HEK293 (cell line): ENCODE measurements at regions not wholly inside any gene's neighbourhood (a gene's known extent, or its start where the extent isn't known, plus 50 kb on each side); places are given as distances from the start of the nearest gene placed in this dataset.

Experiments
- CTCF ChIA-PET: fragments of 350-600 bp; formaldehyde crosslinking; extraction: SDS; loops from one replicate; lab custom pipeline; 2021; ENCODE audit warnings: antibody characterized with exemption; lab: Yijun Ruan, JAX
- POLR2A ChIA-PET: fragments of 300-600 bp; formaldehyde crosslinking; extraction: SDS; loops from one replicate; lab custom pipeline; 2020; ENCODE audit warnings: antibody characterized with exemption, inconsistent platforms; lab: Yijun Ruan, JAX
- H3K27ac ChIP-seq: fragments of 200-500 bp; sonication (Bioruptor generic); 2 replicates; pipeline ENCODE4 v1.5.1; 2014; ENCODE audit warnings: low read depth, low read length, control low read depth, inconsistent platforms; ENCODE audit errors: extremely low read depth
- H3K36me3 ChIP-seq, 2 experiments: fragments of 200-500 bp in 1 of 2; sonication (Bioruptor generic) in 1 of 2; 1 replicate in 1 of 2; 2 replicates in 1 of 2; pipeline ENCODE4 v1.5.1; 2014 to 2017; ENCODE audit warnings: inconsistent platforms in 2 of 2, low read length in 2 of 2; ENCODE audit not compliant: control insufficient read depth in 2 of 2, insufficient read depth in 1 of 2
- H3K4me1 ChIP-seq: fragments of 200-500 bp; sonication (Bioruptor generic); 2 replicates; pipeline ENCODE4 v1.5.1; 2014; ENCODE audit warnings: mild to moderate bottlenecking, low read length, inconsistent platforms; ENCODE audit not compliant: control insufficient read depth, insufficient read depth
- H3K4me3 ChIP-seq: 2 replicates; pipeline ENCODE4 v1.5.1; 2011; ENCODE audit warnings: low read depth, mild to moderate bottlenecking, control low read depth, low read length, moderate library complexity
- H3K9me3 ChIP-seq: fragments of 200-500 bp; sonication (Bioruptor generic); 2 replicates; pipeline ENCODE4 v1.5.1; 2014; ENCODE audit warnings: low read depth, low read length, inconsistent platforms; ENCODE audit not compliant: control insufficient read depth, insufficient read depth
- GLI2 ChIP-seq: fragments of 450-650 bp; formaldehyde crosslinking; IDR thresholded peaks from 2 replicates; pipeline ENCODE4; 2017; ENCODE audit warnings: missing biosample characterization, missing genetic modification characterization, low read depth, borderline replicate concordance
- IKZF3 ChIP-seq: fragments of 450-650 bp; IDR thresholded peaks from 2 replicates; pipeline ENCODE4 v1.5.0; 2018; ENCODE audit warnings: missing biosample characterization, mild to moderate bottlenecking, missing genetic modification characterization, moderate library complexity
- KLF16 ChIP-seq: fragments of 450-650 bp; formaldehyde crosslinking; IDR thresholded peaks from 2 replicates; pipeline ENCODE4 v1.5.1; 2017; ENCODE audit warnings: missing biosample characterization, missing genetic modification characterization
- KLF9 ChIP-seq: fragments of 450-650 bp; formaldehyde crosslinking; IDR thresholded peaks from 2 replicates; pipeline ENCODE4 v1.5.1; 2016; ENCODE audit warnings: missing biosample characterization, missing genetic modification characterization, low read depth
- ZBTB26 ChIP-seq: fragments of 450-650 bp; formaldehyde crosslinking; optimal IDR thresholded peaks from 2 replicates; pipeline ENCODE3; 2016; ENCODE audit warnings: missing biosample characterization, mild to moderate bottlenecking, missing genetic modification characterization
- ZBTB8A ChIP-seq: fragments of 450-650 bp; formaldehyde crosslinking; IDR thresholded peaks from 2 replicates; pipeline ENCODE4 v1.5.1; 2016; ENCODE audit warnings: missing biosample characterization, missing genetic modification characterization
- ZNF114 ChIP-seq: fragments of 450-650 bp; formaldehyde crosslinking; IDR thresholded peaks from 2 replicates; pipeline ENCODE4 v1.5.0; 2017; ENCODE audit warnings: missing biosample characterization, missing genetic modification characterization
- ZNF174 ChIP-seq: fragments of 450-650 bp; formaldehyde crosslinking; IDR thresholded peaks from 2 replicates; pipeline ENCODE4 v1.5.0; 2017; ENCODE audit warnings: missing biosample characterization, mild to moderate bottlenecking, missing genetic modification characterization
- ZNF239 ChIP-seq: fragments of 450-650 bp; formaldehyde crosslinking; IDR thresholded peaks from 2 replicates; pipeline ENCODE4 v1.5.1; 2016; ENCODE audit warnings: missing biosample characterization, missing genetic modification characterization
- ZNF292 ChIP-seq: fragments of 450-650 bp; formaldehyde crosslinking; IDR thresholded peaks from 2 replicates; pipeline ENCODE4 v1.5.1; 2016; ENCODE audit warnings: low read depth, missing biosample characterization, missing genetic modification characterization, borderline replicate concordance
- ZNF350 ChIP-seq: fragments of 450-650 bp; formaldehyde crosslinking; IDR thresholded peaks from 2 replicates; pipeline ENCODE4 v1.5.0; 2017; ENCODE audit warnings: missing biosample characterization, mild to moderate bottlenecking, missing genetic modification characterization
- ZNF366 ChIP-seq: fragments of 450-650 bp; formaldehyde crosslinking; conservative IDR thresholded peaks from 2 replicates; pipeline ENCODE4 v1.5.1; 2016; ENCODE audit warnings: missing biosample characterization, missing genetic modification characterization
- ZNF37A ChIP-seq: fragments of 450-650 bp; IDR thresholded peaks from 2 replicates; pipeline ENCODE4 v1.5.1; 2018; ENCODE audit warnings: missing biosample characterization, missing genetic modification characterization
- ZNF426 ChIP-seq: fragments of 450-650 bp; formaldehyde crosslinking; IDR thresholded peaks from 2 replicates; pipeline ENCODE4 v1.5.1; 2017; ENCODE audit warnings: missing biosample characterization, missing genetic modification characterization, mild to moderate bottlenecking, inconsistent platforms, moderate library complexity
- ZNF544 ChIP-seq: fragments of 450-650 bp; formaldehyde crosslinking; IDR thresholded peaks from 2 replicates; pipeline ENCODE4 v1.5.0; 2017; ENCODE audit warnings: missing biosample characterization, missing genetic modification characterization
- ZNF610 ChIP-seq: fragments of 450-650 bp; formaldehyde crosslinking; IDR thresholded peaks from 2 replicates; pipeline ENCODE4 v1.5.1; 2016; ENCODE audit warnings: missing biosample characterization, missing genetic modification characterization, borderline replicate concordance
- ZNF626 ChIP-seq: fragments of 450-650 bp; sonication (Bioruptor Pico); formaldehyde crosslinking; IDR thresholded peaks from 2 replicates; pipeline ENCODE4 v1.5.1; 2018; ENCODE audit warnings: missing biosample characterization, missing genetic modification characterization, inconsistent platforms
- ZNF701 ChIP-seq: fragments of 450-650 bp; formaldehyde crosslinking; IDR thresholded peaks from 2 replicates; pipeline ENCODE4 v1.5.1; 2016; ENCODE audit warnings: missing biosample characterization, missing genetic modification characterization
- ZNF747 ChIP-seq: fragments of 450-650 bp; formaldehyde crosslinking; IDR thresholded peaks from 2 replicates; pipeline ENCODE4 v1.5.1; 2016; ENCODE audit warnings: missing biosample characterization, missing genetic modification characterization
- ZNF837 ChIP-seq: fragments of 450-650 bp; formaldehyde crosslinking; IDR thresholded peaks from 2 replicates; pipeline ENCODE4 v1.5.1; 2016; ENCODE audit warnings: missing biosample characterization, missing genetic modification characterization
- TF ChIP-seq, protein P1 (sequence below): fragments of 450-650 bp; formaldehyde crosslinking; IDR thresholded peaks from 2 replicates; pipeline ENCODE4 v1.5.1; 2017; ENCODE audit warnings: missing biosample characterization, missing genetic modification characterization
- TF ChIP-seq, protein P2 (sequence below): fragments of 450-650 bp; formaldehyde crosslinking; IDR thresholded peaks from 2 replicates; pipeline ENCODE4 v1.5.1; 2016; ENCODE audit warnings: missing biosample characterization, missing genetic modification characterization, low read depth
- TF ChIP-seq, protein P3 (sequence below): fragments of 450-650 bp; formaldehyde crosslinking; IDR thresholded peaks from 2 replicates; pipeline ENCODE4 v1.5.1; 2016; ENCODE audit warnings: missing biosample characterization, missing genetic modification characterization

GRCh38 chr6:62711750-62712149 is 425.7 kb upstream of the KHDRBS2 start:
- no peak overlapping the region for H3K27ac ChIP-seq
- H3K36me3 ChIP-seq: no peaks in the 10 kb centered on the region
- H3K4me1 ChIP-seq: no peaks in the 10 kb centered on the region
- TF ChIP-seq ZNF174 (tag by site-specific recombination) (no peak), ZNF350 (tag by site-specific recombination) (no peak), ZNF366 (tag by site-specific recombination) (no peak), ZNF426 (no peak), IKZF3 (tag by site-specific recombination) (no peak), ZNF544 (tag by site-specific recombination) (no peak), ZNF747 (tag by site-specific recombination) (no peak), KLF9 (tag by site-specific recombination) (no peak), KLF16 (tag by site-specific recombination) (no peak), ZBTB8A (no peak), ZNF239 (no peak), ZNF610 (tag by site-specific recombination) (no peak), ZNF292 (no peak), ZNF114 (no peak), ZNF37A (tag by site-specific recombination) (no peak)
- TF ChIP-seq, protein P1, sequence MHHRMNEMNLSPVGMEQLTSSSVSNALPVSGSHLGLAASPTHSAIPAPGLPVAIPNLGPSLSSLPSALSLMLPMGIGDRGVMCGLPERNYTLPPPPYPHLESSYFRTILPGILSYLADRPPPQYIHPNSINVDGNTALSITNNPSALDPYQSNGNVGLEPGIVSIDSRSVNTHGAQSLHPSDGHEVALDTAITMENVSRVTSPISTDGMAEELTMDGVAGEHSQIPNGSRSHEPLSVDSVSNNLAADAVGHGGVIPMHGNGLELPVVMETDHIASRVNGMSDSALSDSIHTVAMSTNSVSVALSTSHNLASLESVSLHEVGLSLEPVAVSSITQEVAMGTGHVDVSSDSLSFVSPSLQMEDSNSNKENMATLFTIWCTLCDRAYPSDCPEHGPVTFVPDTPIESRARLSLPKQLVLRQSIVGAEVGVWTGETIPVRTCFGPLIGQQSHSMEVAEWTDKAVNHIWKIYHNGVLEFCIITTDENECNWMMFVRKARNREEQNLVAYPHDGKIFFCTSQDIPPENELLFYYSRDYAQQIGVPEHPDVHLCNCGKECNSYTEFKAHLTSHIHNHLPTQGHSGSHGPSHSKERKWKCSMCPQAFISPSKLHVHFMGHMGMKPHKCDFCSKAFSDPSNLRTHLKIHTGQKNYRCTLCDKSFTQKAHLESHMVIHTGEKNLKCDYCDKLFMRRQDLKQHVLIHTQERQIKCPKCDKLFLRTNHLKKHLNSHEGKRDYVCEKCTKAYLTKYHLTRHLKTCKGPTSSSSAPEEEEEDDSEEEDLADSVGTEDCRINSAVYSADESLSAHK (tag by site-specific recombination): no peak
- TF ChIP-seq, protein P2, sequence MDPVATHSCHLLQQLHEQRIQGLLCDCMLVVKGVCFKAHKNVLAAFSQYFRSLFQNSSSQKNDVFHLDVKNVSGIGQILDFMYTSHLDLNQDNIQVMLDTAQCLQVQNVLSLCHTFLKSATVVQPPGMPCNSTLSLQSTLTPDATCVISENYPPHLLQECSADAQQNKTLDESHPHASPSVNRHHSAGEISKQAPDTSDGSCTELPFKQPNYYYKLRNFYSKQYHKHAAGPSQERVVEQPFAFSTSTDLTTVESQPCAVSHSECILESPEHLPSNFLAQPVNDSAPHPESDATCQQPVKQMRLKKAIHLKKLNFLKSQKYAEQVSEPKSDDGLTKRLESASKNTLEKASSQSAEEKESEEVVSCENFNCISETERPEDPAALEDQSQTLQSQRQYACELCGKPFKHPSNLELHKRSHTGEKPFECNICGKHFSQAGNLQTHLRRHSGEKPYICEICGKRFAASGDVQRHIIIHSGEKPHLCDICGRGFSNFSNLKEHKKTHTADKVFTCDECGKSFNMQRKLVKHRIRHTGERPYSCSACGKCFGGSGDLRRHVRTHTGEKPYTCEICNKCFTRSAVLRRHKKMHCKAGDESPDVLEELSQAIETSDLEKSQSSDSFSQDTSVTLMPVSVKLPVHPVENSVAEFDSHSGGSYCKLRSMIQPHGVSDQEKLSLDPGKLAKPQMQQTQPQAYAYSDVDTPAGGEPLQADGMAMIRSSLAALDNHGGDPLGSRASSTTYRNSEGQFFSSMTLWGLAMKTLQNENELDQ (tag by site-specific recombination): no peak
- TF ChIP-seq, all 188 proteins: peak for 0
- ChIA-PET CTCF (no interaction called here), POLR2A (no interaction called here)
- Histone ChIP-seq H3K9me3 (no peaks in the 10 kb centered on the region), H3K4me3 (no peak overlapping the region)

DNA sequence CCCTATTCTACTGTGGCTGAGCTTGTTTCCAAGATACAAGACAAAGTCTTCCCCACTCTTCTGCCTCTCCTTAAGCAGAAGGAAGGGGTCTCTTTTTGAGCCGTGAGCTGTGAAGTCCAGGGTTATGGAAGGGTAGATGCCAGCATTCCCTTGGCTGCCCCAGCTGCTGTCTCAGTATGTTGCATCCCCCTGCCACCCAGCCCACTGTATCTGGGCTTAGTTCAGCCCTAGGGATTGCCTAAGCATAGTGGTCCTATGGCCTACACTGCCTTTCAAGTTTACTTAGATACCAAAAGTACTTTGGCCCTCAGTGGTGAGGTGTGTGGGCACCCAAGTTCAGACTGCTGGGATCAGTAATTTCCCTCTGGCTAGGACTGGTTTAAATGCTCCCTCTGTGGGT is 421.9 kb upstream of the KHDRBS2 start:
- Histone ChIP-seq H3K27ac (no peak overlapping the region), H3K4me1 (no peaks in the 10 kb centered on the region), H3K36me3 (no peaks in the 10 kb centered on the region), H3K9me3 (no peaks in the 10 kb centered on the region), H3K4me3 (no peak overlapping the region)
- ChIA-PET POLR2A (no interaction called here), CTCF (no interaction called here)
- TF ChIP-seq, protein P3, sequence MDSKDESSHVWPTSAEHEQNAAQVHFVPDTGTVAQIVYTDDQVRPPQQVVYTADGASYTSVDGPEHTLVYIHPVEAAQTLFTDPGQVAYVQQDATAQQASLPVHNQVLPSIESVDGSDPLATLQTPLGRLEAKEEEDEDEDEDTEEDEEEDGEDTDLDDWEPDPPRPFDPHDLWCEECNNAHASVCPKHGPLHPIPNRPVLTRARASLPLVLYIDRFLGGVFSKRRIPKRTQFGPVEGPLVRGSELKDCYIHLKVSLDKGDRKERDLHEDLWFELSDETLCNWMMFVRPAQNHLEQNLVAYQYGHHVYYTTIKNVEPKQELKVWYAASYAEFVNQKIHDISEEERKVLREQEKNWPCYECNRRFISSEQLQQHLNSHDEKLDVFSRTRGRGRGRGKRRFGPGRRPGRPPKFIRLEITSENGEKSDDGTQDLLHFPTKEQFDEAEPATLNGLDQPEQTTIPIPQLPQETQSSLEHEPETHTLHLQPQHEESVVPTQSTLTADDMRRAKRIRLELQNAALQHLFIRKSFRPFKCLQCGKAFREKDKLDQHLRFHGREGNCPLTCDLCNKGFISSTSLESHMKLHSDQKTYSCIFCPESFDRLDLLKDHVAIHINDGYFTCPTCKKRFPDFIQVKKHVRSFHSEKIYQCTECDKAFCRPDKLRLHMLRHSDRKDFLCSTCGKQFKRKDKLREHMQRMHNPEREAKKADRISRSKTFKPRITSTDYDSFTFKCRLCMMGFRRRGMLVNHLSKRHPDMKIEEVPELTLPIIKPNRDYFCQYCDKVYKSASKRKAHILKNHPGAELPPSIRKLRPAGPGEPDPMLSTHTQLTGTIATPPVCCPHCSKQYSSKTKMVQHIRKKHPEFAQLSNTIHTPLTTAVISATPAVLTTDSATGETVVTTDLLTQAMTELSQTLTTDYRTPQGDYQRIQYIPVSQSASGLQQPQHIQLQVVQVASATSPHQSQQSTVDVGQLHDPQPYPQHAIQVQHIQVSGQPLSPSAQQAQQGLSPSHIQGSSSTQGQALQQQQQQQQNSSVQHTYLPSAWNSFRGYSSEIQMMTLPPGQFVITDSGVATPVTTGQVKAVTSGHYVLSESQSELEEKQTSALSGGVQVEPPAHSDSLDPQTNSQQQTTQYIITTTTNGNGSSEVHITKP (tag by site-specific recombination): no peak
- TF ChIP-seq ZNF626 (tag by site-specific recombination) (no peak), ZNF837 (tag by site-specific recombination) (no peak), ZNF701 (tag by site-specific recombination) (no peak), ZBTB26 (tag by site-specific recombination) (no peak), GLI2 (no peak)
